HG03521 (cell line): ENCODE measurements at regions not wholly inside any gene's neighbourhood (a gene's known extent, or its start where the extent isn't known, plus 50 kb on each side); places are given as distances from the start of the nearest gene placed in this dataset.

Experiments
- ATAC-seq: cut with Tn5 transposase; IDR thresholded peaks from one replicate; pipeline ENCODE4 v1.9.1; 2021; ENCODE audit warnings: mild to moderate bottlenecking, moderate library complexity; ENCODE audit not compliant: unreplicated experiment

GRCh38 chr3:28645149-28645548 is 296.5 kb upstream of the AZI2 start:
- no peak for ATAC-seq

GRCh38 chr3:28646435-28646834 is 297.8 kb upstream of the AZI2 start:
- no peak for ATAC-seq

GRCh38 chr3:28649266-28649665 is 300.6 kb upstream of the AZI2 start:
- ATAC-seq: no peak

- ATAC-seq: no peak
These were observed 302.5 kb upstream of the AZI2 start for GRCh38 chr3:28651159-28651558.

GRCh38 chr3:28664123-28664522 is 315.5 kb upstream of the AZI2 start:
- no peak for ATAC-seq

- peak; percentile 97 for ATAC-seq
These were observed 319.3 kb upstream of the AZI2 start for GRCh38 chr3:28667646-28668621.

GRCh38 chr3:28669870-28670269 is 321.2 kb upstream of the AZI2 start:
- no peak for ATAC-seq

GRCh38 chr3:28672406-28672805 is 323.8 kb upstream of the AZI2 start:
- ATAC-seq: no peak

GRCh38 chr3:28673446-28673845 is 324.8 kb upstream of the AZI2 start:
- ATAC-seq: no peak

GRCh38 chr3:28674212-28674611 is 325.6 kb upstream of the AZI2 start:
- ATAC-seq: no peak

- ATAC-seq: no peak
These were observed 329.0 kb upstream of the AZI2 start for GRCh38 chr3:28677581-28677980.

GRCh38 chr3:28678086-28678485 is 329.5 kb upstream of the AZI2 start:
- no peak for ATAC-seq

- no peak for ATAC-seq
These were observed 331.4 kb upstream of the AZI2 start for GRCh38 chr3:28680050-28680449.

GRCh38 chr3:28682121-28682520 is 333.5 kb upstream of the AZI2 start:
- no peak for ATAC-seq

GRCh38 chr3:28690176-28690575 is 341.6 kb upstream of the AZI2 start:
- no peak for ATAC-seq

GRCh38 chr3:28698706-28699105 is 350.1 kb upstream of the AZI2 start:
- no peak for ATAC-seq

- ATAC-seq: no peak
These were observed 350.7 kb upstream of the AZI2 start for GRCh38 chr3:28699283-28699682.

- no peak for ATAC-seq
These were observed 352.1 kb upstream of the AZI2 start for GRCh38 chr3:28700728-28701127.

GRCh38 chr3:28703843-28704242 is 355.2 kb upstream of the AZI2 start:
- no peak for ATAC-seq

GRCh38 chr3:28711293-28711692 is 362.7 kb upstream of the AZI2 start:
- ATAC-seq: no peak

GRCh38 chr3:28716939-28717338 is 368.3 kb upstream of the AZI2 start:
- no peak for ATAC-seq

- ATAC-seq: no peak
These were observed 369.6 kb upstream of the AZI2 start for GRCh38 chr3:28718074-28718849.
